ENCODE measurements at regions not wholly inside any gene's neighbourhood (a gene's known extent, or its start where the extent isn't known, plus 50 kb on each side); places are given as distances from the start of the nearest gene placed in this dataset.

DNA sequence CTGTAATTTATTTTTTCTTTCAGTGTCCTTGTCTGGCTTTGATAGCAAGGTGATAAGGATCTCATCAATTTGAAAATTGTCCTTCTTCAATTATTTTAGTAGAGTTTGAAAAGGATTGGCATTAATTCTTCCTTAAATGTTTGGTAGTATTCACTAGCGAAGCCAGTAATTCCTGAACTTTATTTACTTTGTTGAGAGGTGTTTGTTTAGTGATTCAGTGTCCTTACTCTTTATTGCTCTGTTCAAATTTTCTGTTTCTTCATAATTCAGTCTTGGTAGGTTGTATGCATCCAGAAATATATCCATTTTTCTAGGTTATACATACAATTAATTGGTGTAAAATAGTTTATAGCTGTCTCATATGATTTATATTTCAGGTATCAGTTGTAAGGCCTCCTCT is 676.7 kb upstream of the POU3F3 start:
- TF ChIP-seq PATZ1 (CRISPR knock-in tag; IDR thresholded peaks at IDR 0.05; ENCODE audit: borderline replicate concordance), result no peak
- no peak for TF ChIP-seq ZFP3 (CRISPR knock-in tag; IDR thresholded peaks at IDR 0.05)
- no peak for TF ChIP-seq OSR1 (CRISPR knock-in tag; IDR thresholded peaks at IDR 0.05)
- TF ChIP-seq, protein P1, sequence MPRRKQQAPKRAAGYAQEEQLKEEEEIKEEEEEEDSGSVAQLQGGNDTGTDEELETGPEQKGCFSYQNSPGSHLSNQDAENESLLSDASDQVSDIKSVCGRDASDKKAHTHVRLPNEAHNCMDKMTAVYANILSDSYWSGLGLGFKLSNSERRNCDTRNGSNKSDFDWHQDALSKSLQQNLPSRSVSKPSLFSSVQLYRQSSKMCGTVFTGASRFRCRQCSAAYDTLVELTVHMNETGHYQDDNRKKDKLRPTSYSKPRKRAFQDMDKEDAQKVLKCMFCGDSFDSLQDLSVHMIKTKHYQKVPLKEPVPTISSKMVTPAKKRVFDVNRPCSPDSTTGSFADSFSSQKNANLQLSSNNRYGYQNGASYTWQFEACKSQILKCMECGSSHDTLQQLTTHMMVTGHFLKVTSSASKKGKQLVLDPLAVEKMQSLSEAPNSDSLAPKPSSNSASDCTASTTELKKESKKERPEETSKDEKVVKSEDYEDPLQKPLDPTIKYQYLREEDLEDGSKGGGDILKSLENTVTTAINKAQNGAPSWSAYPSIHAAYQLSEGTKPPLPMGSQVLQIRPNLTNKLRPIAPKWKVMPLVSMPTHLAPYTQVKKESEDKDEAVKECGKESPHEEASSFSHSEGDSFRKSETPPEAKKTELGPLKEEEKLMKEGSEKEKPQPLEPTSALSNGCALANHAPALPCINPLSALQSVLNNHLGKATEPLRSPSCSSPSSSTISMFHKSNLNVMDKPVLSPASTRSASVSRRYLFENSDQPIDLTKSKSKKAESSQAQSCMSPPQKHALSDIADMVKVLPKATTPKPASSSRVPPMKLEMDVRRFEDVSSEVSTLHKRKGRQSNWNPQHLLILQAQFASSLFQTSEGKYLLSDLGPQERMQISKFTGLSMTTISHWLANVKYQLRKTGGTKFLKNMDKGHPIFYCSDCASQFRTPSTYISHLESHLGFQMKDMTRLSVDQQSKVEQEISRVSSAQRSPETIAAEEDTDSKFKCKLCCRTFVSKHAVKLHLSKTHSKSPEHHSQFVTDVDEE (CRISPR knock-in tag; IDR thresholded peaks at IDR 0.05), result no peak
- TF ChIP-seq RARB (CRISPR knock-in tag; IDR thresholded peaks at IDR 0.05), result no peak
- no peak for TF ChIP-seq ZNF8 (CRISPR knock-in tag; IDR thresholded peaks at IDR 0.05)
- TF ChIP-seq SNAI2 (CRISPR knock-in tag; IDR thresholded peaks at IDR 0.05), result no peak
- TF ChIP-seq BACH2 (CRISPR knock-in tag; IDR thresholded peaks at IDR 0.05; ENCODE audit: borderline replicate concordance), result no peak
- no peak for TF ChIP-seq GLIS3 (CRISPR knock-in tag; IDR thresholded peaks at IDR 0.05)
- no peak for TF ChIP-seq TOX (CRISPR knock-in tag; IDR thresholded peaks at IDR 0.05; ENCODE audit: borderline replicate concordance)
- TF ChIP-seq ARNTL (CRISPR knock-in tag; IDR thresholded peaks at IDR 0.05; ENCODE audit: borderline replicate concordance, low read depth), result no peak
- TF ChIP-seq TCF4 (CRISPR knock-in tag; IDR thresholded peaks at IDR 0.05; ENCODE audit: borderline replicate concordance), result no peak

Data from SK-N-SH treated with all-trans-retinoic acid at 6 μM for 48 hours (cell line).